Fibroblast of lung (primary cell): ENCODE measurements at regions not wholly inside any gene's neighbourhood (a gene's known extent, or its start where the extent isn't known, plus 50 kb on each side); places are given as distances from the start of the nearest gene placed in this dataset.

Experiments
- CTCF ChIP-seq, 2 donors: IDR thresholded peaks in 1 of 2; conservative IDR thresholded peaks in 1 of 2; 1 replicate in 1 of 2; 2 replicates in 1 of 2; pipeline ENCODE4 v1.5.1; 2011 to 2012; ENCODE audit warnings: low read length in 2 of 2, control low read depth in 1 of 2, inconsistent platforms in 1 of 2, low read depth in 1 of 2, mild to moderate bottlenecking in 1 of 2
- EZH2 ChIP-seq: IDR thresholded peaks from 2 replicates; pipeline ENCODE4 v1.5.1; 2012; ENCODE audit warnings: low read length, control low read depth, mild to moderate bottlenecking; ENCODE audit errors: missing control alignments

GRCh38 chr3:90102146-90102545, 994.7 kb downstream of the EPHA3 start:
- no peak for TF ChIP-seq CTCF (conservative IDR thresholded peaks at IDR 0.05 in 1 of 2, IDR thresholded peaks at IDR 0.05 in 1 of 2; ENCODE audit: low read depth in 1 of 2, low read length in 2 of 2)
- TF ChIP-seq EZH2 = no peak
